Lower lobe of right lung (tissue), 2 donors: ENCODE measurements at regions not wholly inside any gene's neighbourhood (a gene's known extent, or its start where the extent isn't known, plus 50 kb on each side); places are given as distances from the start of the nearest gene placed in this dataset.
A peak's percentile ranks its signal among the peaks of the same experiment; 100 is the strongest.
"Not testable (repeated sequence)": the region's sequence is repeated elsewhere in the genome, so short reads cannot be mapped to it uniquely, and the experiment has no call there.

Experiments
- ATAC-seq, 2 donors: fragments of 200-7000 bp; cut with Tn5 transposase; one replicate each; pipeline ENCODE4 v1.9.1; 2020 to 2022; ENCODE audit warnings: mild to moderate bottlenecking in 2 of 2, moderate library complexity in 2 of 2
- DNase-seq: peaks from one replicate; pipeline ENCODE4 v3.0.0-alpha.2; 2020
- H3K27ac ChIP-seq: fragments of 200-600 bp; one replicate; pipeline ENCODE4 v1.8.0; 2022
- H3K27me3 ChIP-seq: fragments of 200-600 bp; one replicate; pipeline ENCODE4 v1.8.0; 2022; ENCODE audit warnings: low read depth
- H3K36me3 ChIP-seq: fragments of 200-600 bp; one replicate; pipeline ENCODE4 v1.8.0; 2022; ENCODE audit warnings: mild to moderate bottlenecking
- H3K4me1 ChIP-seq: fragments of 200-600 bp; one replicate; pipeline ENCODE4 v1.8.0; 2022
- H3K4me3 ChIP-seq: fragments of 200-600 bp; one replicate; pipeline ENCODE4 v1.8.0; 2022; ENCODE audit warnings: mild to moderate bottlenecking
- H3K9me3 ChIP-seq: fragments of 200-600 bp; one replicate; pipeline ENCODE4 v1.8.0; 2022
- CTCF ChIP-seq: fragments of 200-600 bp; IDR thresholded peaks from one replicate; pipeline ENCODE4 v1.8.0; 2022; ENCODE audit warnings: antibody characterized with exemption, mild to moderate bottlenecking
- intact Hi-C: fragments of 100-400 bp; cut with DNase I; formaldehyde crosslinking; loops from one replicate; pipeline ENCODE4 v1.11.0; 2022
- donor health status: DM: no; HTN: yes; CAD: no; lungs with severe emphysema.

- Histone ChIP-seq H3K9me3 (no peaks in the 10 kb centered on the region), H3K27ac (peak overlapping the region; percentile 7), H3K4me1 (peaks cover 8% of the 10 kb centered on the region), H3K36me3 (no peaks in the 10 kb centered on the region), H3K27me3 (no peaks in the 10 kb centered on the region), H3K4me3 (peak overlapping the region; percentile 43)
- peak; percentile 90 for DNase-seq
- TF ChIP-seq CTCF: peak; percentile 96
- intact Hi-C loops: no loop called here
- peak; percentile 98 for ATAC-seq
Observed at GRCh38 chr2:44087036-44087713, 81.5 kb upstream of the PPM1B start.

- TF ChIP-seq CTCF: no peak
- Histone ChIP-seq H3K9me3 (no peaks in the 10 kb centered on the region), H3K4me1 (peaks cover 8% of the 10 kb centered on the region), H3K27me3 (no peaks in the 10 kb centered on the region), H3K4me3 (peak overlapping the region; percentile 43), H3K36me3 (no peaks in the 10 kb centered on the region), H3K27ac (peak overlapping the region; percentile 7)
- intact Hi-C loops: no loop called here
- DNase-seq: no peak
- ATAC-seq: no peak
Observed at GRCh38 chr2:44087714-44088092, 81.0 kb upstream of the PPM1B start.

GRCh38 chr2:44092519-44092918 is 76.2 kb upstream of the PPM1B start:
- H3K36me3 ChIP-seq, H3K9me3 ChIP-seq, H3K4me1 ChIP-seq, ATAC-seq, H3K27me3 ChIP-seq, H3K27ac ChIP-seq, H3K4me3 ChIP-seq, DNase-seq, intact Hi-C loops: not testable (repeated sequence)

DNA sequence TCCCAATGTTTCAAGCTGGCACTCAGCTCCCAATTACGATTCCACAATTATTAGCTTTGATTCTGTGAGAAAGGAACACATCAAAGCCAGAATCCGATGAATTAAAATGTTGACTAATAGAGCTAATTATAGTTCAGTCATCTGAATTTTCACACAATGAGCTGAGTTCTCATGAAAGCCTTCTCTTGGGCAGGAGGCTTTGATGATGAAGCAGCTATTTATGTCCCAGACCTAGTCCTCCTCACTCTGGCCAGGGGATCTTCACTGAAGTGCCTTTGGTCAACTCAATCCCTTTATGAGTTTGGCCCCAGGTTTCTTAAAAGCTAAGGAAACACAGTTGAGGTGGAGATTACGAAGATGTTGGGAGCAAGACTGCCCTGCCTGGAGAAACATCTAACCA is 74.7 kb upstream of the PPM1B start:
- intact Hi-C loops: no loop called here
- DNase-seq: no peak

DNA sequence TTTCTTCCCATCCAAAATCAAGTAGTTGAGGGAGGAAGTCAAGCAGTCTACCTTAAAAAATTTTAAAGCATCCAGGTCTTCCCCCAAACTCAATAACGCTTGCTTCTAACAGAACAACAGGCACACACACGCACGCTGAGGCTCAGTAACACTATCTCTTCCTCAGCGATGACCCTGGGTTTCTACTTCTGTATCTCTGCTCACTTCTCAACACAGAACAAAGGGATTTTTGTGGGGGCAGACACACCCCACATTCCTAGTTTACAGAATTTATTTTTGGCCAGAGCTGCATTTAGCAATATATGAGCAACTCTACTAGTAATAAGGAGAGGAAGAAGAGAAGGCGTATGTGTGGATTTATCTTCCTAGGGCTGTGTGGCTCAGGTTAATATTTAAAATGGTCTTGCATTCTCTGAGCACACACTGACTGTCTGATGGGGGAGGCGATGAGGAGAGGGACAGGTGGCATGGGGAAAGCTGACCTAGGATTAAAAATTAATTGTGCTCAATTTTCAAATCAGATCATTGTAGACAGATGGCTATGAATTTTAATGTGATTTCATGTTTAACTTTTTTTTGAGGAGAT is 71.3 kb upstream of the PPM1B start:
- H3K4me3 ChIP-seq: no peak overlapping the region
- no peaks in the 10 kb centered on the region for H3K4me1 ChIP-seq
- DNase-seq (no peak), ATAC-seq (no peak)
- no peak overlapping the region for H3K27ac ChIP-seq
- H3K9me3 ChIP-seq: no peaks in the 10 kb centered on the region
- no peaks in the 10 kb centered on the region for H3K36me3 ChIP-seq
- no peaks in the 10 kb centered on the region for H3K27me3 ChIP-seq
- TF ChIP-seq CTCF: no peak
- intact Hi-C loops: no loop called here

More for the DNA sequence above, 74.7 kb upstream of the PPM1B start:
- Histone ChIP-seq H3K4me3 (no peak overlapping the region), H3K27ac (no peak overlapping the region), H3K36me3 (no peaks in the 10 kb centered on the region), H3K9me3 (no peaks in the 10 kb centered on the region), H3K27me3 (no peaks in the 10 kb centered on the region), H3K4me1 (no peaks in the 10 kb centered on the region)
- no peak for TF ChIP-seq CTCF
- no peak for ATAC-seq

GRCh38 chr2:44098050-44098449 is 70.6 kb upstream of the PPM1B start:
- intact Hi-C loops: no loop called here
- Histone ChIP-seq H3K4me1 (no peaks in the 10 kb centered on the region), H3K9me3 (no peaks in the 10 kb centered on the region), H3K36me3 (no peaks in the 10 kb centered on the region), H3K4me3 (no peak overlapping the region), H3K27ac (no peak overlapping the region), H3K27me3 (no peaks in the 10 kb centered on the region)
- no peak for DNase-seq
- TF ChIP-seq CTCF: no peak
- no peak for ATAC-seq
